ENCODE measurements at regions not wholly inside any gene's neighbourhood (a gene's known extent, or its start where the extent isn't known, plus 50 kb on each side); places are given as distances from the start of the nearest gene placed in this dataset.
A peak's percentile ranks its signal among the peaks of the same experiment; 100 is the strongest.

DNA sequence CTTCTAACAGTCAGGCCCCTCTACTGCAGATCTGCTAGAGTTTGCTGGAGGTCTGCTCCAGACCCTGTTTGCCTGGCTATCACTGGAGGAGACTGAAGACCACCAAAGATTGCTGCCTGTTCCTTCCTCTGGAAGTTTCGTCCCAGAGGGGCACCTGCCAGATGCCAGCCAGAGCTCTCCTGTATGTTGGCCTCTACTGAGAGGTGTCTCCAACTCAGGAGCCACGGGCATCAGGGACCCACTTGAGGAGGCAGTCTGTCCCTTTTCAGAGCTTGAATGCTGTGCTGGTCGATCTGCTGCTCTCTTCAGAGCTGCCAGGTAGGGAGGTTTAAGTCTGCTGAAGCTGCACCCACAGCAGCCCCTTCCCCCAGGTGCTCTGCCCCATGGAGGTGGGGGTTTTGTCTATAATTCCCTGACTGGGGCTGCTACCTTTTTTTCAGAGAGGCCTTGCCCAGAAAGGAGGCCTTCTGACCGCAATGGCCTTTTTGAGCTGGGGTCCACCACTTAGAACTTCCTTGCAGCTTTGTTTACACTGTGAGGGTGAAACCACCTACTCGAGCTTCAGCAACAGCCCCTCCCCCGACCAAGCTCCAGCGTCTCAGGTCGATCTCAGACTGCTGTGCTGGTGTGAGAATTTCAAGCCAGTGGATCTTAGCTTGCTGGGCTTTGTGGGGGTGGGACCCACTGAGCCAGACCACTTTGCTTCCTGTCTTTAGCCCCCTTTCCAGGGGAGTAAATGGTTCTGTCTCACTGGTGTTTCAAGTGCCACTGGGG, 566.0 kb downstream of the NR4A2 start:
- DNase-seq, result no peak

DNA sequence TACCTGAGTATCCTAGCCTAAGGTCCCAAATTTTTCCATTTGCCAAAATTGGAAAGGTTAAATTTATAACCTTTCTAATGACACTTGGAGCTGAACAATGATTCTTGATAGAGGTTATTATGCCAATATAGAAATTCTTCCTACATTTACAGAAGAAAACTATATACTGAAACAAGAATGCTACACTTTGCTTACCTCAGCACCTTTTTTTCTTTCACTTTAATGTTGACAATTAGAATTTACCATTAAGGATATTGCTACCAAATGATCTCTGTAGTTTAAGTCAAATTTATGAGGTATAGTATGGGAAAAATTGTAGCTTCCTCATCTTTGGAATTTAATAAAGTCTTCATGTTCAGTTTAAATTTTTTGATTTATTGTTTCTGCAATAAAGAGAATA, 577.0 kb downstream of the NR4A2 start:
- DNase-seq, result no peak

DNA sequence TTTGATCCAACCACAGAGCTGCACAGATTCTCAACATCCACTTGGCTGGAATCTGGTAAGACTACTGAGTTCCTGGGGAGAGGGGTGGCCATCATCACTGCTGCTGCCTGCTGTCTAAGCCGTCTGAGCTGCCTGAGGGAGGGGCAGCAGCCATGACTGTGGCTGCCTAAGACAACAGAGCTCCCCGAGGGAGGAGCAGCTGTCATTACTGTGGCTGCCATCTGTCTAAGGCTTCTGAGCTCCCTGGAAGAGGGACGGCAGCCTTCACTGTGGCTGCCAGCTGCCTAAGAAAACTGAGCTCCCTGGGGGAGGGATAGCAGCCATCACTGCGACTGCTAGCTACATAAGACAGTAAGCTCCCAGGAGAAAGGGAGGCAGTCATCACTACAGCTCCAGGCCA, 584.4 kb downstream of the NR4A2 start:
- no peak for DNase-seq

DNA sequence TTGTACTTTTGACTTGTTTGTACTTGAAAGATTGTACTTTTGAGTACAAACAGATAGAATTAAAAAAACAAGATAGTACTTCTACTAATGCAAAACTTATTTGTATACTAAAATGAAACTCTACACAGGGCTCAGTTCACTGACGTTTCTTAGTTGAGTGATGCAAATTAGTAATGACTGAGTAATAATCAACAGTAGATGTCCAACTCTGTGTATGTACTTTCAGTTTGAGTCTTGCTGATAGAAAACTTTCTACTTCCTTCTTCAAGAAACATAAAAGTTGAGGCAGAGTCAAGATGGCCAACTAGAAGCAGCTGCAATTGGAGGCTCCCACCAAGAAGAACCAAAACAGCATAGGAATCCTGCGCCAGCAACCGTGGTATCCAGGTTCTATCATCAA, 585.0 kb downstream of the NR4A2 start:
- no peak for DNase-seq

DNA sequence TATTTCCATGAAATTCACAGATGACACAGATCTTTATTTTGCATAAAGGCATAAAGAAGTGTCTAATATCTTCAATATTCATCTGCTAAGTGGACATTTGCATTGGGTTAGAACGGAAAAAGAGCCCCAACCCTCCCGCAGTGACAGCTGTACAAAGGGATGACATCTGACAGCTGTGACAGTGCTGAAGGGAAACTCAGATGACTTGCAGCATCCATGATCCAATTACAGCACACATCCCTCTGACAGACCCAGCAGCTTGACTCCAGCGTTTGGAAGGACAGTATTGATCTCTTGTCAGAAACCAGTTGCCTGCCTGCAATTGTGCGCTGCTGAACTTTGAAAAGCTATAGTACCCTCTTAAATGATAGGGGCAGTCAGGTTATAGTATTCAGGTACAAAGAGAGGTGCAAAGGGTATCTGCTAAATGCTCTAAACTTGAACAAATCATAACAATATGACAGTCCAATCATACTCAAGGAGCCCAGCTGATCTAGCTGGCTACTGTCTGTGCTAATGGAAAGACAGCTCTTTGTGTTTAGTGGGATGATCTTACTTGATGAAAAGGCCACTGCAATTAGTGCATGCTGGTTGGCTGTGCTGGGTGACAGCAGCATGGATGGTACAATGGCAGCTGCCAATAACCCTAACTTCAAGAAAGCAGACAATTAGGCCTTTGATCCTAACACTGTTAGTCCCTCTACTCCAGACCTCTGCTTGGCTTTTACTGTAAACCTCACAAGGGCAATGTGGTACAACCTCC, 599.2 kb downstream of the NR4A2 start:
- no peak for DNase-seq

DNA sequence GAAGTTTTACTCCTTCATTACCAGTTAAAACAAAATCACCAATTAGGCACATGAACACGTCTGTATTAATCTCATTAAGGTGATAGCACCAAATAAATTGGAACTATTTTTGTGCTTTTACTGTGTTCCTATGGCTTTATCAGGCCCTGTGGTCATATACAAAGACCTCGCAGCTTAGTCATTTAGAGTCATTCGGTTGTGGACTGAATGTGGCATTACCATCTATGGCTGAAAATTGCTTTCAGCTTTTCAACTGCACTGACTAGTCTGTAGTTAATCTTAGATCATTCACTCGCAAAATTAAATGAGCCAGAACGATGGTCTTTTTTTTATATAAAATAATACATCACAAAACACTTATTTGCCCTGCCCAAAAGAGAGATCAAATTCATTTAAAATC, 601.7 kb downstream of the NR4A2 start:
- DNase-seq, result no peak

DNA sequence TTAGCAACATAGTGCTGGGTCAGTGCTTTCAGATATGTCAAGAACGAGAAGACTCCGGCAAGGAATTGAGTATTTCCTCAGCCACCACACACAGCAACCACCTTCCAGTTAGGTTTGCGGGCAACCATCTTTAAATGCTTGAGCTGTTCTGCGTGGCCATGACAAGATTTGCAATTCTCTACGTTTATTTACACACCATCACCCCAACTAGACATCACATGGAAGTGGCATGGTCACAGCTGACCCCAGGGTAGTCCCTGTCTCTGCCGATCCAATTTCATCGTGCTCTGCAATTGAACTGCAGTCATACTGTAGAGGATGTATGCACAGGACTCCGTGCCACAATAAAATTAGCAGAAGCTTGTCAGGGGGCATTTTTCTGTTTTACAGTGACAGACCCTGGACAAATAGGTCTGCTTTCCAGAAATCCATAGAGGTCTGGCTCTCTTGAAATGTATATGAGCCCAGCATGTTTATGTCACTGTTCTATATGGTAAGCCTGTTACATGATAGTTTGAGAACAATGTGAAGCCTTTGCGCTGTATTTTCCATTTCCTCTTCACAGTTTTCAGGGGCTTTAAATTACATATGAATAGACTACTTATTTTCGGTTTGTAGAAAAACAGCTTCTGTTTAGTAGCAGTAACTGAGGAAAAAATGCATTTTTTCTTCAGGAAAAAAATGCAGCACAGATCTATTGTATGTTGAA, 605.2 kb downstream of the NR4A2 start:
- no peak for DNase-seq

DNA sequence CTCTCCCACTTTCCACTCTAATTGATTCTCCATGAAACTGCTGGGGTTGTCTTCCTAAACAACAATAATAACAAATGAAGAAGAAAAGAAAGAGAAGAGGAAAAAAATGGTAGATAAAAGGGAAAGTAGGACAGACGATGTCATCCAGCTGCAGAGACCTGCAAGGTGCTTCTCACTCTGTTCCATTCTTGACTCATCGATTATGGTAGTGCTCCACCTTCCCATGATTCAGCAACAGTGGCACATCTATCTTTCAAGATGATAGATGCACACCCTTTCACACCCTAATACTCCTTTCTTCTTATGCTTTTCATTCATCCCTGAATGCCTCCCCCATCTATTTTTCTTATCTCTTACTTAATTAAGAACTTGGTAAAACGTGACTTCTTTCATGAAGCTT, 610.2 kb downstream of the NR4A2 start:
- no peak for DNase-seq

DNA sequence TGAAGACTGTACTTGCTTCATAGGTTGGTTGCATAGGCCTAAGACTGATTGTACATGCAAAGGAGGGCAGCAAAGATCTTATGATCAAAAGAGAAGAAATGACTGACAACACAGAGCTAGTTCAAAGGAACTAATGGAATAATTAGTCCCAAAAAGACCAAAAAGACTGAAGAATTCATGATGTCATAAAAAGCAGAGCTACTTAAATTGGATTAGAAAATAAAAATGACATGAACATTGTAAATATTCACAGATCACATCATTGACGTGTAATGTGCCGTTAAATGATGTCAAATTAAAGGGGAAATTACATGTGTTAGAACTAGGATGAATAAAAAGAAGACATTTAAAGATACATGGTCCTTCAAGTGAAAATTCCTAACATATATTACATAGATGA, 616.8 kb downstream of the NR4A2 start:
- no peak for DNase-seq

DNA sequence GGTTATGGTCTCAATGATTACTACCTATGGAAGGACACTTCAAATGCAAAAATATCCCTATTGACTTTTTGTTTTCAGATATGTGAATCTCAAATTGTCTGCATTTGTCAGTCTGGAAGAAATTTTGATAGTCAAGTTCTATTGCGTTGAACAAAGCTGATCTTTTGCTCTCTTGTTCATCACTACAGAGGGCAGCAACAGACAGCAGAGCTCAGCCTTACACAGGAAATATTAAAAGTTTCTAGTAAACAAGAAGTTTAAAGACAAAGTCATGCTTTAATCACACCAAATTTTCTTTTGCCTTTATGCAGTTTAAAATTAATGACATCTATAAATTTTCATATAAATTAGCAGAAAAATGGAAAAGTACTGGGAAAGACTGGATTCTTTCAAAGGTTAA, 617.5 kb downstream of the NR4A2 start:
- DNase-seq, result no peak

DNA sequence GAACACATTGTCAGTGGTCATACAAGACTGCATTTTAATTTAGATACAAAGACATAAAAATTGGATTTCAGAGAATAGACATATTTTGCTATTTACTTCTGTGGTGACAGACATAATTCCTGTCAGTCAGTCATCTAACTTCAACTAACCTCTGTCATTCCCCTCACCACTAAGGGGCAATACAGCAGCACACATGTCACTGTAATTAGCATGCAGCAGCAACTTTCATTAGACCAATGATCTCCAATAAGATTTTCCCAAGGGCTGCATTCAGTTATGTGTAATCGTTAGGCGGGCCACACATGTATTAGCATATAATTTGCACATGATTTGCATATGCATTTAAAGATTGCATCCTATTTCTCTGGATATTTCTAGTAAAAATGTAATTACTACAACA, 624.5 kb downstream of the NR4A2 start:
- no peak for DNase-seq

DNA sequence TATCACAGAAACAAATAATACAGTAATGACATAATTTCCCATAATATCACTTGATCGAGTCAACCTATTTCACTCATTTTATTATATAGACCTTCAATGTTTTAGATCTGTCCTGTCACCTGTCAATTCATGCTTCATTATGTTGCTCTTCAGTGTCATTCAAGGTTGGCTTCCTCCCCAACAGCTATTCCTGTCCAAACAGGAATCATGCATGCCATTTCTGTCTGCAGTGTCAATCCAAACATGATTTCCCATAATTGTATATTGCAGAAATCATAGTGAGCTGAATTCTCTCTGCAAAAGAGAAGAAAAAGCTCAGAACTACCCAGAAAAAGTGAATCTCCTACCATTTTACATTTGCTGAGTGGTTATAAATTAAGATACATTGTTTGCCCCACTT, 628.6 kb downstream of the NR4A2 start:
- DNase-seq, result no peak

DNA sequence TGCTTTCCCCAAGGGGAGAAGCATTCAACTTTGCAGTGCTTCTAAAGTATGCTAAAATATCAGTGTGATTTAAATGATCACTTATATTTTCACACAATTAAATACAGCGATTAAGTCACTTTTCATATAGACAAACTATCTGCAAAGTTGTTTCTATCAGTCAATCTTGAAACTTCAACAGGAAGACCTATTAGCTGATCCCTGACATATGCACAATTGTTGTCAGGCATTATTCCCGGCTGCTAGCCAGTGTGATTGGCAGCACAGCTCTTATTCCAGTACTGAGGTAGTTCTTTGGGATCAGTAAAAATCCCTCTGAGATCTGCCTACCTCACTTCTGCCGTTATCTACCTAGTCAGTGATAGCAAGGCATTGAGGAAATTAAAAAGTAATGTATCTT, 629.5 kb downstream of the NR4A2 start:
- no peak for DNase-seq

DNA sequence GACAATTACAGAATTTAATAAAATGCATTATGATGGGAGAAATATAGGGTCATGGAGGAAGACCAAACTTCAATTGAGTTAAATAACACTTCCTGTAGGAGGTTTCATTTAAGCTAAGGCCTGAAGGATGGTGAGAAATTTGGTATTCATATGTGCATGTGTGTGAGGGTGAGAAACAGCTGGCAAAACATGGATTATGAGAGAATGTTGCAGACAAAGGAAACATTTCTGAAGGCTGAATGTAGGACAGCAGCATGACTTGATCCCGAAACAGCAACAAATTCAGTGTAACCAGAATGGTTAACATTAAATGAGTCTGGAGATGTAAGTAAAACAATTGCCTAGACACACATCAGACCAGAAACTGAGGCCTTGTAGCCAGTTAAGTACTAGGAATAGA, 630.8 kb downstream of the NR4A2 start:
- no peak for DNase-seq

DNA sequence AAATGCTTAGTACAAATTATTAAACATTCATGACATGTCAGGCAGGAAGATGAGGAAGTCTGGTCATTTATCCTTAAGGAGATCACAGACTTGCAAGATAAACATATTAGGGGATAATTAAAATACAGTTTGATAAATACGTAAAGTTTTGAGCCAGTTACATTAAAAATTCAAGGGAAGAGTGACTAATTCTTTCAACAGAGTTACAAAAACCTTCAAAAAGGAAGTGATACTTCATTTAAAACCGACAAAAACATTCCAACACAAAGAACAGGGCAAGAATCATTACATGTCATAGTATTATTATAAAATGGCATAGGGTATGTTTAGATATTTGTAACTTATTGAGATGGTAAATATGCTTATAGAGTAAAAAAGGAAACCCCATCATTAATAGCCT, 636.0 kb downstream of the NR4A2 start:
- peak; percentile 31 for DNase-seq

DNA sequence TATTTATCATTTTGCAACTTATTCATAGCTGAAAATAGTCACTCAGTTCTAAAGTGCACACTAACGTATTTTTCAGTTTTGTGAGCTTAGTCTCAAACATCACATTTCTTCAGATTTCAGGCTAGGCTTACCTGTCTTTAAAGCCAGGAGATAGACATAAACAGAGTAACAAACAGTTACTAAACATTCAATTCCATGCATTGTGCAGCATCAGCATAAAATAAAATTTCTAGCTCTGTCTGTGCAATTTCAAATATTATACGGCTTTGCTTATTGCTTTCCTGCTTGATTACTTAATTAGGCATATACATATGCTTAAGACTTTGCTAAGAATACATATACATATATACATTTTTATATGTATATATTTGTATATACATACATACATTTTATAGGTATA, 637.0 kb downstream of the NR4A2 start:
- no peak for DNase-seq

DNA sequence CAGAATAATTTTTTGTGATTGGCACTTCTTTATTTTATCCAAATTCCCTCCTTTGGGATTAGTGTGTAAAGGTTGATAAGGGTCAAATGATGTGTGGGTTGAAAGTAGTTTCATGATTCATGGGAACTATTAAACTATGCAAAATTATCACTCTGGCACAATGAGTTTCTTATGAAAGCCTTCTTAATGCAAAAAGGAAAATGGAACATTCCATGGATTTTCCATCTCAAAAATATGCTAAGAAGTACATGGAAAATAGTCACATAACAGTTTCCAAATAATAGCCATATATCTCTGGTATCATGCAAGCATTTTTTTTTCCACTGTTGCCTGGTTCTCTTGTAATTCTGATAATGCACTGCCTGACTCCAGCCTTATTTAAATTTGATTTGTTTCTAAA, 639.7 kb downstream of the NR4A2 start:
- DNase-seq, result no peak

DNA sequence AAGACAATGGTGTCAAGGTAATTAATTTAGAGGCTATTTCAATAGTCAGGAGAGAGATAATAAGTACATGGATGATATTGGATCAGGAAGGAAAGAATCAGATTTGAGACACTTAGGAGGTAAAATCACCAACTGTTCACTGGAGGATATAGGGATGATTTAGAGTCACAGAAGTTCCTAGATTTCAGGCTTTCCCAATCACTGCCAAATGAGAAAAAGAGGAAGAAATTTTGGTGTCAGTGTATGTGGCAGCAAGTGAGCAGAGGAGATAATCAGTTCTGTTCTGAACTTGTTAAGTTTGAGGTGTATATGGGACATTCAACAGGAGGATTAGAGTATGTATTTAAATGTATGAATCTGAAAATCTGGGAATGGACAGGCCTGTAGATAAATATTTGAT, 640.4 kb downstream of the NR4A2 start:
- no peak for DNase-seq

DNA sequence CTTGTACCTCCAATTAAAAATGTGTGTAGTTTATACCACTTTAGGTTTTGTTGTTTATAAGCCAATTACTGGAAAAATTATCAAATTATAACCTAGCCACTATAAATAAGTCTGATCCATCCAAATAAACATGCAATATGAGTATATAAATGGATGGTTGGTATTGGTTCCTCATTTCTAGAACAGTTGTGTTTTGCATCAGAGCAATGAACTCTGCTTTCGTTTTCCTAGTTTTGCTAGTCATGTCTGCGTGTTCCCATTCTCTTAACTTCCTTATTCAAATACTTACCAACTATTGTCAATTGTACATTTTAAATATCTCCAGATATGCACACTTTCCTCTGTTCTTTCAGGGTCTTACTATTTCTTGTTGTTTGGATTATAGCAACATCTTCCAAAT, 641.7 kb downstream of the NR4A2 start:
- DNase-seq, result peak; percentile 49

DNA sequence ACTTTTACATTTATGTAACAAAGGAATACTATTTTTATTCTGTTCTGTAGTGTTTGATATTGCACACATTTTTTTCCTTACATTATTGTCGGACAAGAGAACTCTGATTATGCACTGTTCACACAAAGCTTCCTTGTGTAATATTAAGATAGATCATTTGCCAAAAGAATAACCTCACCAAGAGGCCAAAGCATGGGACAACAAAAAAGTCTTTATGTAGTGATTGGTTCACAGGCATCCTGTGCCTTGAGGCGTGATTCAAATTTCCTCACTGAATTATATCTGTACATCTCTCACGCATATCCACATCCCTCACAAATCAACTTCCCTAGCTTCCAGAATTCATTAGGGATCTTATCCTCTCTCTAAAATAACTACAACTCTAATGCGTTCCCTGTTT, 642.7 kb downstream of the NR4A2 start:
- no peak for DNase-seq

DNA sequence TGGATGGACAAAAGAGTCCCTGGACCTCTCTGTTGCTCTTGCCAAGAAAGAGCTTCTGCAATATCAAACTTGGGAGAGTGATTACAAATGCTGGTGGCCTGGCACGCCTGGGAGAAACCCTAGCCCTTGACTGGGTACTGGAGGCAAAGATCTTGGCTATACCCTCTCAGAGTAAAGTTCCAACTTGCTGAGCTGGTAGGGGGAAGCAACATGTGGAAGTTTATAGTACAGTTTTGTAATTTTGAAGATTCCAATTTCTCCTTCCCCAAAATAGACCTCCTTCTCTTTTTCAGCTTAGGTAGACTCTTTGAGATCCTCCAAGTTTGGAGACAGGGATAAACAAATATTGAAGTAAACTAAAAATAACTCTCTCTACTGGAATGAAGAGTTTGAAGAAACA, 645.3 kb downstream of the NR4A2 start:
- DNase-seq, result no peak

DNA sequence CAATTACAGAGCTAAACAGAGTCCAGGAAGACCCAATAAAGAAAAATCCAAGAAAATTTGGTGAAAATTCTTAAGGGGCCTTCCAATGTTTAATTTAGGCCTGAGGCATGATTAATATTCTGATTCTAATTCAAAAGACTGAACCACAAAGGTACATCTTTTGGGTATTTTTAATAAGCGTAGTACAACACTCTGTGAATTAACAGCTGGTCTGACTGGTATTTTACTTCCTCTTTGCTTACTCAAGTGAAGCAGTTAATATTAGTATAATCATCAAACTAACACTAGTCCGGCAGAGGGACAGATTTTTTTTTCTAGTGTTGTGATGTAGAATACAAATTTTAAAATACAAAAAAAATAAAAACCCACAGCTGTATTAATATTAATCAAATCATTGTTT, 652.9 kb downstream of the NR4A2 start:
- no peak for DNase-seq

DNA sequence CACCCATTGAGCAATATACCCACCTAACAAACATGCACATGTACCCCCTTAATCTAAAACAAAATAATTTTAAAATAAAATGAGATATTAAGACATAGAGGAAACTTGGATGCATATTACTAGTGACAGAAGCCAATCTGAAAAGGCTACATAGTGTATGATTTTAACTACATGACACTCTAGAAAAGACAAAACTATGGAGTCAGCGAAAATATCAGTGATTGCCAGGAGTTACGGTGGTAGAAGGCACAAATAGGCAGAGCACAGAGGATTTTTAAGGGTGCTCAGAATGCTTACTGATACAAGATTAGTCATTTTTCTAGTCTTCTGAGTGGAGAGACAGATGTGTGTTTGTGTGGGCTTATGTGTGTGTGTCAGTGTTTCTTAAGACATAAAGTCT, 656.6 kb downstream of the NR4A2 start:
- DNase-seq, result no peak

DNA sequence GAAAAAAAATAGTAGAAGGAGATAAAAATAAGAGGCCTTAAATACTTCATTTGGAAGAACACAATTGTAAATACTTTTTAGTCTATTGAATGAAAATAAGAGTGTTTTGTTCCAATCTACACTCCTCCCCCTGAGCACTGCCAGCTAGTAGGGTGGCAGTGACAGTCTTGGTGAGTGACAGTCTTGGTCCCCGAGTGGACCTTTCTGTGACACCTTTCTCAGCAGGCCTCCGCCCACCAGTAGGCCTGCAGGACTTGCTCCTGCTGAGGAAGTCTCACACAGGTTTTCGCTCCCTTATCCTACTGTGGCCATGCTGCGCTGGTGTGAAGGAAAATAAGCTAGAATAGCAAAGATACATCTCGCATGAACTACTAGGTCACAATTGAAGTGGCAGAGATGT, 666.8 kb downstream of the NR4A2 start:
- DNase-seq, result no peak

All from SIG-M5 (cell line).